CD4-positive, alpha-beta memory T cell (primary cell): ENCODE measurements at regions not wholly inside any gene's neighbourhood (a gene's known extent, or its start where the extent isn't known, plus 50 kb on each side); places are given as distances from the start of the nearest gene placed in this dataset.
"Not testable (repeated sequence)": the region's sequence is repeated elsewhere in the genome, so short reads cannot be mapped to it uniquely, and the experiment has no call there.

Experiments used
- CTCF ChIA-PET: fragments of 350-600 bp; sonication (Branson Sonifier 250); formaldehyde crosslinking; loops from one replicate; lab custom pipeline; 2021; ENCODE audit warnings: inconsistent platforms; ENCODE audit not compliant: partially characterized antibody; lab: Charles Lee
- POLR2A ChIA-PET: fragments of 350-600 bp; sonication (Branson Sonifier 250); formaldehyde crosslinking; loops from one replicate; lab custom pipeline; 2021; ENCODE audit not compliant: partially characterized antibody; lab: Charles Lee
- DNase-seq, 5 donors: peaks; one replicate each; pipeline versions ENCODE4 v3.0.0 to v3.0.0-alpha.2; 2020 to 2022; ENCODE audit warnings: mixed read lengths in 1 of 5
- H3K27ac ChIP-seq: one replicate; pipeline ENCODE4 v1.7.0; 2013; ENCODE audit warnings: low read depth, low read length
- H3K27me3 ChIP-seq: 2 replicates; pipeline ENCODE4 v1.7.0; 2013; ENCODE audit warnings: mild to moderate bottlenecking, low read length, moderate library complexity; ENCODE audit not compliant: insufficient read depth
- H3K36me3 ChIP-seq: 2 replicates; pipeline ENCODE4 v1.7.0; 2013; ENCODE audit warnings: mild to moderate bottlenecking, low read length, moderate library complexity; ENCODE audit not compliant: insufficient read depth
- H3K4me1 ChIP-seq: 2 replicates; pipeline ENCODE4 v1.7.0; 2013; ENCODE audit warnings: mild to moderate bottlenecking, low read length, moderate library complexity; ENCODE audit not compliant: insufficient read depth
- H3K4me3 ChIP-seq, 2 donors: one replicate each; pipeline ENCODE4 v1.7.0; 2013; ENCODE audit warnings: low read length in 2 of 2, mild to moderate bottlenecking in 1 of 2
- H3K9me3 ChIP-seq, 2 donors: one replicate each; pipeline ENCODE4 v1.7.0; 2013; ENCODE audit warnings: low read length in 2 of 2, control low read depth in 1 of 2; ENCODE audit not compliant: control insufficient read depth in 1 of 2
- H3K27ac Mint-ChIP-seq, 7 donors: one replicate each; pipeline ENCODE4 v1.8.0; 2020 to 2021; ENCODE audit warnings: mixed read lengths in 7 of 7, mild to moderate bottlenecking in 6 of 7, inconsistent platforms in 3 of 7, moderate library complexity in 3 of 7
- H3K27me3 Mint-ChIP-seq, 2 donors: one replicate each; pipeline ENCODE4 v1.8.0; 2020 to 2021; ENCODE audit warnings: mixed read lengths in 2 of 2
- H3K36me3 Mint-ChIP-seq, 2 donors: one replicate each; pipeline ENCODE4 v1.8.0; 2020 to 2021; ENCODE audit warnings: mixed read lengths in 2 of 2, inconsistent platforms in 1 of 2, mild to moderate bottlenecking in 1 of 2
- H3K4me1 Mint-ChIP-seq, 4 donors: one replicate each; pipeline ENCODE4 v1.8.0; 2020 to 2021; ENCODE audit warnings: mixed read lengths in 4 of 4, mild to moderate bottlenecking in 1 of 4
- H3K4me3 Mint-ChIP-seq, 8 donors: one replicate each; pipeline ENCODE4 v1.8.0; 2020 to 2021; ENCODE audit warnings: mixed read lengths in 8 of 8, mild to moderate bottlenecking in 7 of 8, moderate library complexity in 6 of 8, inconsistent platforms in 3 of 8
- H3K9me3 Mint-ChIP-seq, 8 donors: one replicate each; pipeline ENCODE4 v1.8.0; 2020 to 2021; ENCODE audit warnings: mixed read lengths in 8 of 8, mild to moderate bottlenecking in 5 of 8, inconsistent platforms in 3 of 8, moderate library complexity in 1 of 8
- intact Hi-C: fragments of 100-400 bp; cut with micrococcal nuclease; formaldehyde crosslinking; loops from one replicate; pipeline ENCODE4 v1.15.1; 2023

- Mint-ChIP-seq H3K27ac (no peak overlapping the region), H3K36me3 (no peaks in the 10 kb centered on the region), H3K4me3 (no peak overlapping the region), H3K27me3 (peaks cover 0 to 2% of the 10 kb centered on the region in 2 donors), H3K9me3 (peaks cover 0 to 10% (median 4%) of the 10 kb centered on the region in 8 donors), H3K4me1 (no peaks in the 10 kb centered on the region)
- Histone ChIP-seq H3K4me3 (no peak overlapping the region), H3K27ac (no peak overlapping the region), H3K9me3 (no peaks in the 10 kb centered on the region), H3K36me3 (no peaks in the 10 kb centered on the region), H3K4me1 (no peaks in the 10 kb centered on the region), H3K27me3 (no peaks in the 10 kb centered on the region)
- intact Hi-C loops, result no loop called here
- POLR2A ChIA-PET, result no interaction called here
- no peak for DNase-seq
- CTCF ChIA-PET, result no interaction called here
These were observed 141.7 kb downstream of the C3orf38 start for GRCh38 chr3:88291486-88291885.

DNA sequence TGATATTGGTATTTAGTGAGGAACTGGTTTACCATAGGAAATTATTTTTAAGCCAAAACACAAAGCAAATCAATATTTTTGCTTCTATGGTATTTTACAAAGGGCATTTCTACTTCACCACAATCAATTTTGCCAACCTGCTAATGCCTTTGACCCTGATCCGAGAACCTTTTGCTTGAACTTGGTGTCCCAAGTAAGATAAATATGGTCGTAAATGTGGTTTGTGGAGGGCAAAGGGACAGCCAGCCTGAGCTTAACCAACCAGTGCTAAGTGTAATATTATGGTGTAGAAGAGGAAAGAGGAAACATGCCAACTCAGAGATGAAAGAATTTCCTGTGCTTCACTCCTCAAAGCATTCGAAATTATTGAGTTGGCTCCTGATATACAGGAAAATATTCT is 148.4 kb downstream of the C3orf38 start:
- Mint-ChIP-seq H3K9me3 (peaks cover 2 to 8% (median 5%) of the 10 kb centered on the region in 8 donors), H3K4me1 (peaks cover 0 to 2% (median 0%) of the 10 kb centered on the region in 4 donors), H3K27ac (no peak overlapping the region), H3K4me3 (no peak overlapping the region), H3K27me3 (no peaks in the 10 kb centered on the region), H3K36me3 (no peaks in the 10 kb centered on the region)
- CTCF ChIA-PET, result no interaction called here
- H3K4me3 ChIP-seq, result no peak overlapping the region
- no peaks in the 10 kb centered on the region for H3K36me3 ChIP-seq
- H3K27ac ChIP-seq, result no peak overlapping the region
- no peaks in the 10 kb centered on the region for H3K9me3 ChIP-seq
- POLR2A ChIA-PET, result no interaction called here
- intact Hi-C loops, result no loop called here
- no peaks in the 10 kb centered on the region for H3K4me1 ChIP-seq
- no peaks in the 10 kb centered on the region for H3K27me3 ChIP-seq
- no peak for DNase-seq

DNA sequence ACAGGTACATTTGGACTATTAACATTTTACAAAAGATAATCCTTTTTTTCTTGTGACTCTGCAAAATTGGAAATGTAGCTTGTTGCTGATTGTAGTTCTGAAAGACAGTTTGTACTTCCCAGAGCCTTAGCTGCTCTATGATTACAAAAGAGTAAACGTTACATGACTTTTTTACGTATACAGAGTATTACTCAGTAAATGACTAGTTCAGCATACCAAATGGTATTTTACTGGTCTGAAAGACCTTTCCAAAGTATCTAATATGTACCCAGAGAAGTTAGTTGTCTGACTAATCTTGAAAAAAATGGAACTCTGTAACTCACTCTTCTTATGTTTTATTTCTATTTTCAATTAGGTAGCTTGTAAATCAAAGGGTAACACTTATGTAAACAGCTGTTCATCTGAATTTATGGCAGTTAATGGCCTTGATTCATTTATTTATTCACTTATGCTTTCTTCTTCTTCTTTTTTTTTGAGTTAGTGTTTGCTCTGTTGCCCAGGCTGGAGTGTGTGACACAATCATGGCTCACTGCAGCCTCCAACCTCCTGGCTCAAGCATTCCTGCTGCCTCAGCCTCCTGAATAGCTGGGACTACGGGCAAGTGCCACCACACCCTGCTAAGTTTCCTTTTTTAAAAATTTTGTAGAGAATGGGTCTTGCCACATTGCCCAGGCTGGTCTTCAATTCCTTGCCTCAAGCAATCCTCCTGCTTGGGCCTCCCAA is 151.7 kb downstream of the C3orf38 start:
- POLR2A ChIA-PET, result no interaction called here
- H3K36me3 ChIP-seq, result no peaks in the 10 kb centered on the region
- H3K4me1 ChIP-seq, result no peaks in the 10 kb centered on the region
- Mint-ChIP-seq H3K4me3 (no peak overlapping the region), H3K9me3 (peaks cover 0 to 9% (median 2%) of the 10 kb centered on the region in 8 donors), H3K27ac (no peak overlapping the region), H3K27me3 (no peaks in the 10 kb centered on the region), H3K4me1 (peaks cover 0 to 2% (median 0%) of the 10 kb centered on the region in 4 donors), H3K36me3 (no peaks in the 10 kb centered on the region)
- CTCF ChIA-PET, result interaction anchor here (1.4 kb wide), 1 partner anchor 18 kb away, joined by 4 read pairs; no protein-coding TSS in a partner anchor
- H3K27me3 ChIP-seq, result no peaks in the 10 kb centered on the region
- no peak overlapping the region for H3K4me3 ChIP-seq
- DNase-seq, result no peak
- H3K9me3 ChIP-seq, result no peaks in the 10 kb centered on the region
- H3K27ac ChIP-seq, result no peak overlapping the region
- intact Hi-C loops, result no loop called here

- DNase-seq, result no peak
- Histone ChIP-seq H3K27ac (no peak overlapping the region), H3K4me3 (no peak overlapping the region), H3K4me1 (no peaks in the 10 kb centered on the region), H3K36me3 (no peaks in the 10 kb centered on the region), H3K9me3 (no peaks in the 10 kb centered on the region), H3K27me3 (no peaks in the 10 kb centered on the region)
- Mint-ChIP-seq H3K4me3 (no peak overlapping the region), H3K9me3 (peaks cover 0 to 9% (median 2%) of the 10 kb centered on the region in 8 donors), H3K27ac (no peak overlapping the region), H3K36me3 (no peaks in the 10 kb centered on the region), H3K27me3 (no peaks in the 10 kb centered on the region), H3K4me1 (peaks cover 0 to 2% (median 0%) of the 10 kb centered on the region in 4 donors)
- POLR2A ChIA-PET, result no interaction called here
- intact Hi-C loops, result no loop called here
- CTCF ChIA-PET, result no interaction called here
These were observed 152.2 kb downstream of the C3orf38 start for GRCh38 chr3:88301996-88302393.

DNA sequence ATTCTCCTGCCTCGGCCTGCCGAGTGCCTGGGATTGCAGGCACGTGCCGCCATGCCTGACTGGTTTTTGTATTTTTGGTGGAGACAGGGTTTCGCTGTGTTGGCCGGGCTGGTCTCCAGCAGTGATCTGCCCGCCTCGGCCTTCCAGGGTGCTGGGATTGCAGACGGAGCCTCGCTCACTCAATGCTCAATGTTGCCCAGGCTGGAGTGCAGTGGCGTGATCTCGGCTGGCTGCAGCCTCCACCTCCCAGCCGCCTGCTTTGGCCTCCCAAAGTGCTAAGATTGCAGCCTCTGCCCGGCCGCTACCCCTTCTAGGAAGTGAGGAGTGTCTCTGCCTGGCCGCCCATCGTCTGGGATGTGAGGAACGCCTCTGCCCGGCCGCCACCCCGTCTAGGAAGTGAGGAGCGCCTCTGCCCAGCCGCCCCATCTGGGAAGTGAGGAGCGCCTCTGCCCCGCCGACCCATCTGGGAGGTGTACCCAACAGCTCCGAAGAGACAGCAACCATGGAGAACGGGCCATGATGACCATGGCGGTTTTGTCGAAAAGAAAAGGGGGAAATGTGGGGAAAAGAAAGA is 153.7 kb downstream of the C3orf38 start:
- H3K9me3 Mint-ChIP-seq, H3K9me3 ChIP-seq, H3K4me1 Mint-ChIP-seq, H3K36me3 ChIP-seq, H3K27ac Mint-ChIP-seq, H3K36me3 Mint-ChIP-seq, H3K4me1 ChIP-seq, H3K27me3 Mint-ChIP-seq, POLR2A ChIA-PET, intact Hi-C loops, H3K27me3 ChIP-seq, H3K27ac ChIP-seq, CTCF ChIA-PET, H3K4me3 Mint-ChIP-seq, H3K4me3 ChIP-seq, DNase-seq: not testable (repeated sequence)

DNA sequence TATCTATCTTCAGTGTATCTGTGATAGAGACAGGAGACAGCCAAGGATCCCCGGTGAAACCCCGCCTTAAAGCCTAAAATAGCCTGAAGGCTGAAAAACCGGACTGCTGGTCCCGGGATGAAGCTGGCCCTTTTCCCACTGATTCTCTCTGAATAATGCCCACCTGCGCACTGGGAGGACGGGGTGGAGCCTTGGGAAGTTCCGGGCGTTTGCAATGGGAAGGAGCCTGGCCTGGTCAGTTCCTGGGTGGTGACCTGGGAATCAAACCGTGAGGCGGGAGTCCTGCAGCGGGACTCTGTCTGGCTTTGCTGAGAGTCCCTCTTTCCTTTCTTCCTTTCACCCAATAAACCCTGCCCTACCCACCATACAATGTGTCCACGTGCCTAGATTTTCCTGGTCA is 157.9 kb downstream of the C3orf38 start:
- no peak overlapping the region for H3K4me3 ChIP-seq
- no peak for DNase-seq
- CTCF ChIA-PET, result no interaction called here
- no peak overlapping the region for H3K27ac Mint-ChIP-seq
- peaks cover 0 to 7% (median 1%) of the 10 kb centered on the region in 8 donors for H3K9me3 Mint-ChIP-seq
- no peak overlapping the region for H3K27ac ChIP-seq
- H3K36me3 Mint-ChIP-seq, result no peaks in the 10 kb centered on the region
- intact Hi-C loops, result no loop called here
- no peaks in the 10 kb centered on the region for H3K9me3 ChIP-seq
- H3K4me1 ChIP-seq, result no peaks in the 10 kb centered on the region
- no peak overlapping the region for H3K4me3 Mint-ChIP-seq
- no peaks in the 10 kb centered on the region for H3K4me1 Mint-ChIP-seq
- H3K27me3 ChIP-seq, result no peaks in the 10 kb centered on the region
- H3K27me3 Mint-ChIP-seq, result no peaks in the 10 kb centered on the region
- H3K36me3 ChIP-seq, result no peaks in the 10 kb centered on the region
- POLR2A ChIA-PET, result no interaction called here

DNA sequence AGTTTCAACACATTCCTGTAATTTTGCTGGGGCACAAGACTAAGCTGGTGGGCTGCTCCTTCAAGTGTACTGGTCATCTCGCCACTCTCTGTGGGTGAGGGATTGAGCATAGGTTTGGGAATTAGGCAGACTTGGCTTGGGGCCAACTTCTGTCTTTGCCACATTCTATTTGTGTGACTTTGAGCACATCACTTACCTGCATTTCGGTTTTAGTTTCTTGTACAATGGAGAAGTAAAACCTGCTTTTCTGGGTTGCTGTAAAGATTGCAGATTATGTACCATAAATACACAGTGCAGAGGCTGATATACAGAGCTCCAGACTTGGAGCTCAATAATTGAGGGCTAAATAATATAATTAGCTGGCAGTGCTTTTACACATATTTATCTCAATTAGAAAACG is 162.1 kb downstream of the C3orf38 start:
- no peaks in the 10 kb centered on the region for H3K4me1 ChIP-seq
- no peaks in the 10 kb centered on the region for H3K27me3 Mint-ChIP-seq
- no peaks in the 10 kb centered on the region for H3K36me3 Mint-ChIP-seq
- H3K4me1 Mint-ChIP-seq, result no peaks in the 10 kb centered on the region
- H3K9me3 ChIP-seq, result no peaks in the 10 kb centered on the region
- DNase-seq, result no peak
- no peaks in the 10 kb centered on the region for H3K36me3 ChIP-seq
- peaks cover 0 to 3% (median 0%) of the 10 kb centered on the region in 8 donors for H3K9me3 Mint-ChIP-seq
- H3K27ac ChIP-seq, result no peak overlapping the region
- ChIA-PET POLR2A (no interaction called here), CTCF (no interaction called here)
- H3K4me3 ChIP-seq, result no peak overlapping the region
- no peak overlapping the region for H3K4me3 Mint-ChIP-seq
- H3K27me3 ChIP-seq, result no peaks in the 10 kb centered on the region
- intact Hi-C loops, result no loop called here
- H3K27ac Mint-ChIP-seq, result no peak overlapping the region
